Retina (tissue), 1 donor: ENCODE measurements at regions not wholly inside any gene's neighbourhood (a gene's known extent, or its start where the extent isn't known, plus 50 kb on each side); places are given as distances from the start of the nearest gene placed in this dataset.

ENCODE experiments used
- DNase-seq: peaks from one replicate; pipeline ENCODE4 v3.0.0-alpha.2; 2016

GRCh38 chr9:551986-552929 is 289.2 kb upstream of the DMRT1 start:
- DNase-seq = no peak

- no peak for DNase-seq
Measured at GRCh38 chr9:555493-555892, 286.0 kb upstream of the DMRT1 start.

- DNase-seq = no peak
Measured at GRCh38 chr9:556199-556598, 285.3 kb upstream of the DMRT1 start.

GRCh38 chr9:556675-557074 is 284.8 kb upstream of the DMRT1 start:
- DNase-seq = no peak

GRCh38 chr9:557601-558201 is 283.8 kb upstream of the DMRT1 start:
- peak; percentile 47 for DNase-seq

- DNase-seq = no peak
Measured at GRCh38 chr9:561427-561826, 280.1 kb upstream of the DMRT1 start.

GRCh38 chr9:563200-563599 is 278.3 kb upstream of the DMRT1 start:
- no peak for DNase-seq

GRCh38 chr9:565528-565927 is 276.0 kb upstream of the DMRT1 start:
- DNase-seq = no peak

- no peak for DNase-seq
Measured at GRCh38 chr9:567128-567746, 274.3 kb upstream of the DMRT1 start.

GRCh38 chr9:567747-568305 is 273.7 kb upstream of the DMRT1 start:
- DNase-seq = no peak

- DNase-seq = no peak
Measured at GRCh38 chr9:569296-569695, 272.2 kb upstream of the DMRT1 start.

GRCh38 chr9:570187-570586 is 271.3 kb upstream of the DMRT1 start:
- no peak for DNase-seq

GRCh38 chr9:571066-571465 is 270.4 kb upstream of the DMRT1 start:
- DNase-seq = no peak

- no peak for DNase-seq
Measured at GRCh38 chr9:571741-572140, 269.8 kb upstream of the DMRT1 start.

- DNase-seq = peak; percentile 72
Measured at GRCh38 chr9:573691-574410, 267.6 kb upstream of the DMRT1 start.

GRCh38 chr9:575139-575538 is 266.4 kb upstream of the DMRT1 start:
- DNase-seq = no peak

- no peak for DNase-seq
Measured at GRCh38 chr9:580652-581342, 260.7 kb upstream of the DMRT1 start.

GRCh38 chr9:581673-582497 is 259.6 kb upstream of the DMRT1 start:
- DNase-seq = no peak

- DNase-seq = no peak
Measured at GRCh38 chr9:582775-583174, 258.7 kb upstream of the DMRT1 start.

GRCh38 chr9:587527-587926 is 254.0 kb upstream of the DMRT1 start:
- DNase-seq = no peak

- no peak for DNase-seq
Measured at GRCh38 chr9:588981-589380, 252.5 kb upstream of the DMRT1 start.
